Activated naive CD4-positive, alpha-beta T cell treated with Interleukin-2 at 50 U/mL for 16 hours (primary cell): ENCODE measurements at regions not wholly inside any gene's neighbourhood (a gene's known extent, or its start where the extent isn't known, plus 50 kb on each side); places are given as distances from the start of the nearest gene placed in this dataset.

Experiments used
- DNase-seq: peaks from one replicate; pipeline ENCODE4 v3.0.0-alpha.2; 2020

- no peak for DNase-seq
These were observed 139.6 kb upstream of the FAM20A start for GRCh38 chr17:68740555-68741447.

- DNase-seq = no peak
These were observed 136.7 kb upstream of the FAM20A start for GRCh38 chr17:68737761-68738443.

GRCh38 chr17:68734931-68735330 lies 133.8 kb upstream of the FAM20A start:
- DNase-seq = no peak

GRCh38 chr17:68734187-68734900 lies 133.2 kb upstream of the FAM20A start:
- no peak for DNase-seq

GRCh38 chr17:68733241-68734176 lies 132.3 kb upstream of the FAM20A start:
- no peak for DNase-seq

GRCh38 chr17:68732301-68732749 lies 131.2 kb upstream of the FAM20A start:
- no peak for DNase-seq

GRCh38 chr17:68731465-68731864 lies 130.3 kb upstream of the FAM20A start:
- no peak for DNase-seq

GRCh38 chr17:68719431-68719830 lies 118.3 kb upstream of the FAM20A start:
- no peak for DNase-seq

GRCh38 chr17:68718926-68719325 lies 117.8 kb upstream of the FAM20A start:
- DNase-seq = no peak

- no peak for DNase-seq
These were observed 117.3 kb upstream of the FAM20A start for GRCh38 chr17:68718465-68718864.

GRCh38 chr17:68714676-68715075 lies 113.5 kb upstream of the FAM20A start:
- DNase-seq = no peak

- no peak for DNase-seq
These were observed 110.7 kb upstream of the FAM20A start for GRCh38 chr17:68711858-68712257.

GRCh38 chr17:68710976-68711375 lies 109.8 kb upstream of the FAM20A start:
- DNase-seq = no peak

GRCh38 chr17:68710035-68710780 lies 109.0 kb upstream of the FAM20A start:
- DNase-seq = no peak

- no peak for DNase-seq
These were observed 108.3 kb upstream of the FAM20A start for GRCh38 chr17:68709461-68709860.

- DNase-seq = no peak
These were observed 105.9 kb upstream of the FAM20A start for GRCh38 chr17:68707031-68707430.

GRCh38 chr17:68706356-68706920 lies 105.3 kb upstream of the FAM20A start:
- DNase-seq = no peak

- no peak for DNase-seq
These were observed 104.5 kb upstream of the FAM20A start for GRCh38 chr17:68705714-68706076.

- DNase-seq = no peak
These were observed 103.9 kb upstream of the FAM20A start for GRCh38 chr17:68704871-68705713.

- DNase-seq = no peak
These were observed 99.9 kb upstream of the FAM20A start for GRCh38 chr17:68701046-68701445.
